ENCODE measurements at regions not wholly inside any gene's neighbourhood (a gene's known extent, or its start where the extent isn't known, plus 50 kb on each side); places are given as distances from the start of the nearest gene placed in this dataset.
"Not testable (repeated sequence)": the region's sequence is repeated elsewhere in the genome, so short reads cannot be mapped to it uniquely, and the experiment has no call there.

- no peak for DNase-seq
Measured at GRCh38 chr3:75248974-75249373, 415.2 kb upstream of the FRG2C start.

- DNase-seq, result no peak
Measured at GRCh38 chr3:75254685-75255084, 409.4 kb upstream of the FRG2C start.

- DNase-seq, result peak; percentile 13
Measured at GRCh38 chr3:75258825-75259683, 405.1 kb upstream of the FRG2C start.

GRCh38 chr3:75260975-75261374 is 403.2 kb upstream of the FRG2C start:
- not testable (repeated sequence) for DNase-seq

- no peak for DNase-seq
Measured at GRCh38 chr3:75262661-75263060, 401.5 kb upstream of the FRG2C start.

- DNase-seq, result no peak
Measured at GRCh38 chr3:75265897-75266296, 398.2 kb upstream of the FRG2C start.

- DNase-seq, result not testable (repeated sequence)
Measured at GRCh38 chr3:75268576-75268975, 395.6 kb upstream of the FRG2C start.

GRCh38 chr3:75272237-75272636 is 391.9 kb upstream of the FRG2C start:
- not testable (repeated sequence) for DNase-seq

- DNase-seq, result peak; percentile 72
Measured at GRCh38 chr3:75272691-75273090, 391.4 kb upstream of the FRG2C start.

- DNase-seq, result peak; percentile 93
Measured at GRCh38 chr3:75285531-75286148, 378.5 kb upstream of the FRG2C start.

- not testable (repeated sequence) for DNase-seq
Measured at GRCh38 chr3:75288972-75289574, 375.1 kb upstream of the FRG2C start.

- peak; percentile 46 for DNase-seq
Measured at GRCh38 chr3:75294124-75294523, 370.0 kb upstream of the FRG2C start.

- no peak for DNase-seq
Measured at GRCh38 chr3:75295013-75295412, 369.1 kb upstream of the FRG2C start.

GRCh38 chr3:75296858-75297257 is 367.3 kb upstream of the FRG2C start:
- no peak for DNase-seq

- peak; percentile 4 for DNase-seq
Measured at GRCh38 chr3:75300606-75301005, 363.5 kb upstream of the FRG2C start.

GRCh38 chr3:75301050-75301449 is 363.1 kb upstream of the FRG2C start:
- not testable (repeated sequence) for DNase-seq

GRCh38 chr3:75303741-75304140 is 360.4 kb upstream of the FRG2C start:
- no peak for DNase-seq

- no peak for DNase-seq
Measured at GRCh38 chr3:75305901-75306300, 358.2 kb upstream of the FRG2C start.

- DNase-seq, result not testable (repeated sequence)
Measured at GRCh38 chr3:75311306-75311705, 352.8 kb upstream of the FRG2C start.

GRCh38 chr3:75312469-75312868 is 351.7 kb upstream of the FRG2C start:
- DNase-seq, result not testable (repeated sequence)

GRCh38 chr3:75319776-75320175 is 344.4 kb upstream of the FRG2C start:
- not testable (repeated sequence) for DNase-seq

GRCh38 chr3:75320369-75320768 is 343.8 kb upstream of the FRG2C start:
- DNase-seq, result no peak

GRCh38 chr3:75321060-75321459 is 343.1 kb upstream of the FRG2C start:
- no peak for DNase-seq

GRCh38 chr3:75323936-75324335 is 340.2 kb upstream of the FRG2C start:
- DNase-seq, result not testable (repeated sequence)
